Large intestine (tissue), 3 donors: ENCODE measurements at regions not wholly inside any gene's neighbourhood (a gene's known extent, or its start where the extent isn't known, plus 50 kb on each side); places are given as distances from the start of the nearest gene placed in this dataset.

ENCODE experiments used
- DNase-seq, 2 donors: peaks; one replicate each; pipeline versions ENCODE4 v3.0.0 to v3.0.0-alpha.2; 2013
- H3K27ac ChIP-seq: one replicate; pipeline ENCODE4 v1.5.1; 2013; ENCODE audit warnings: low read length
- H3K27me3 ChIP-seq: 2 replicates; pipeline ENCODE4 v1.6.1; 2013; ENCODE audit warnings: low read length; ENCODE audit not compliant: control insufficient read depth, insufficient read depth
- H3K36me3 ChIP-seq: 2 replicates; pipeline ENCODE4 v1.6.1; 2013; ENCODE audit warnings: low read length; ENCODE audit not compliant: control insufficient read depth, insufficient read depth
- H3K4me1 ChIP-seq: one replicate; pipeline ENCODE4 v1.6.1; 2013; ENCODE audit warnings: low read length; ENCODE audit not compliant: control insufficient read depth, insufficient read depth
- H3K4me3 ChIP-seq: one replicate; pipeline ENCODE4 v1.5.1; 2013; ENCODE audit warnings: low read length
- H3K9me3 ChIP-seq: one replicate; pipeline ENCODE4 v1.6.1; 2013; ENCODE audit warnings: mild to moderate bottlenecking, low read depth, low read length, moderate library complexity; ENCODE audit not compliant: control insufficient read depth
- WGBS: methylation state at CpG from one replicate; pipeline ENCODE4 v1.1.5; 2013; ENCODE audit warnings: low lambda C conversion rate; ENCODE audit not compliant: insufficient coverage; 5-methylcytosine and 5-hydroxymethylcytosine counted together

DNA sequence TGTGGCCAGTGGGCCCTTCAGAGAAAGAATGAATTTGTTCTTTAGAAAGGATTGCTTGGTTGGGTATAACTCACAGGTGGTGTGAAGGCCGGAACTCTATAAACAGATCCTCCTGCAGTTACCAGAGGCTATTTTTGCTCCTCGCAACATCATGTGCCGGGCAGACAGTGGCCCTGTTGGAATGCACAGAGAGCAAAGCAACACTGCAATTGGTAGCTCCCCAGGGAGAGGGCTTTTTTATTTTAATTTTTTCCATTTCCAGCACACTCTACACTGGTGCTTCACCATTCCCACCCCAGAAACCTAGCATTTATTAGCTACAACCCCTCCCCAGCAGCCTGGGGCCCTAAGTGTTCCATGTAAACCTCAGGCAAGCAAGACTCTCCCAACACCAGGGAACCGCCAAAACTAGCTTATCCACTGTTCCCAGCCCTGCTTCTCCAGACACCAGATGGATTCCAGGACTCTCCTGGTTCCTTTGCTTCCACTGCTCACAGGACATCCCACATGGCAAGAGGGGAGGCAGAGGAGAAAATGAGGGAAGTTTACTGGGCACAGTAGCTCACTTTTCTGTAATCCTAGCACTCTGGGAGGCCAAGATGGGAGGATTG, 75.1 kb upstream of the TMEM164 start:
- DNase-seq: no peak
- Histone ChIP-seq H3K4me1 (no peaks in the 10 kb centered on the region), H3K27me3 (no peaks in the 10 kb centered on the region), H3K9me3 (no peaks in the 10 kb centered on the region), H3K36me3 (no peaks in the 10 kb centered on the region), H3K27ac (no peak overlapping the region), H3K4me3 (no peak overlapping the region)
- no CpG with 5 or more reads among the region's 4 CpGs for WGBS

DNA sequence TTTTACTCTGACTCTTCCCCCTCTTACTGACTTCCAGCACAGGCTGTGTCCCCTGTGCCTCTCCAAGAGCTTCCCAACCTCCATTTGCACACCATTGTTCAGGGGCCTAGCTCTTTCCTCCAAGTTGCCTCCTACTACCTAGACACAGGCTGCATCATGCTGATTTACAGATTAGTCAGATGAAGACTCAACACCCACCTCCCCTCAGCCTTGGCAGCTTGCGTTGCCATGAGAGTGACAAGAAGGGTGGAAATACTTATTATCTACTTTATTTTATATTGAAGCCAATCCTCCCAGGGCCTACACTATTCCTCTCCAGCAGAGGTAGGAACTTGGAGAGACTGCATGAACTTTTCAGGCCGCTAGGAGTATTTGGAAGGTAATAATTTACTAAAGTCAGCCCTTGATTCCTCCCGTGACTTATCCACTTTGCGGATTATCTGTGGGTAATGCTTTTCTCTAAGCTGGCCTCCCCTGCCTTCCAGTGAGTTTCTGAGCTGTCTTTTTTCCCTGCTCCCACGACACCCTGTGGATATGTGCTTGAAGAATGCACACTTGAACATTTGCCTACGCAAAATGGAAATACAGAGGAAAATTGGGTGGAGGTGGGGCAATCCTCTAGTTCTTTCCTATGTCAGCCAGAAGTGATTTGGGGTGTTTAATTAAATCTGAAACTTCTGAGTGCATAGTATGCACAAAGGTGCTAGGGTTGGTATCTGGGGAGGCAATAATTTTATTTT, 74.1 kb upstream of the TMEM164 start:
- H3K9me3 ChIP-seq: no peaks in the 10 kb centered on the region
- H3K27ac ChIP-seq: no peak overlapping the region
- no peak overlapping the region for H3K4me3 ChIP-seq
- H3K4me1 ChIP-seq: no peaks in the 10 kb centered on the region
- DNase-seq: no peak
- WGBS: no CpG with 5 or more reads among the region's 6 CpGs
- no peaks in the 10 kb centered on the region for H3K36me3 ChIP-seq
- H3K27me3 ChIP-seq: no peaks in the 10 kb centered on the region

DNA sequence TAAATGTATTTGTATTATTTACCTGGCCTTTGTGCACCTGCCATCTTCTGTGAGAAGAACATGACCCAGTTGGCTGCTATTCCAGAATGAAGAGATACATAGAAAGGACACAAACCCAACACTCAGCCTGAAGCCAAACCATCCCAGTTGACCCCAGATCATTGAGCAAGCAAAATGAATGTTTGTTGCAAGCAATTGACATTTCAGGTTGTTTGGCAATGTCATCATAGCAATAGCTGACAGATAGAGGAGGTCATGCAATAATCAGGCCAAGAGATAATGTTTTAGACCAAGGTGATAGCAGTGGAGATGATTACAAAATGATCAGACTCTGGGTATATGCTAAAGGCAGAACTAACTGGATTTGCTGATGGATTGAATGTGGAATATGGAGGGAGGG, 71.2 kb upstream of the TMEM164 start:
- no peaks in the 10 kb centered on the region for H3K9me3 ChIP-seq
- DNase-seq: no peak
- no peaks in the 10 kb centered on the region for H3K27me3 ChIP-seq
- H3K4me1 ChIP-seq: no peaks in the 10 kb centered on the region
- H3K36me3 ChIP-seq: no peaks in the 10 kb centered on the region
- no peak overlapping the region for H3K4me3 ChIP-seq
- H3K27ac ChIP-seq: no peak overlapping the region

DNA sequence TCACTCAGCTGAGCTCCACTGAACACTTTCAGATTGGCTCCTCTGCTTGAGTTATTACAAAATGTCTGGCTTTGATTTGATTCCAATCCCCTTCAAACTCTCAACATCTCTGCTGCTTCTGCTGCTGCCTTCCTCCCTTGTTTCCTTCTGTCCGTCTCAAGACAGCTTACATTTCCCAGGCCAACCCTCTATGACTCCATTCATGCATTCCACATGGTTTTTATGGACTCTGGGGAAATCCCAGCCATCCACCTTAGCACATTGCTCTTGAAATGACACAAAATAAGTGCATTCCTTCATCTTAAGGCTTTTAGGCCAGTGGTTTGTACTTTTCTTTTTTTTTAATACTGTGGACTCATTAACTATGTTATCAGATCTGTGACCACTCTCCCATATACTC, 68.5 kb upstream of the TMEM164 start:
- no peaks in the 10 kb centered on the region for H3K4me1 ChIP-seq
- no peaks in the 10 kb centered on the region for H3K9me3 ChIP-seq
- H3K27me3 ChIP-seq: no peaks in the 10 kb centered on the region
- no peaks in the 10 kb centered on the region for H3K36me3 ChIP-seq
- peak in 1 of 2 donors; percentile 5 for DNase-seq
- no peak overlapping the region for H3K4me3 ChIP-seq
- no peak overlapping the region for H3K27ac ChIP-seq
- WGBS: no CpG with 5 or more reads among the region's 1 CpG

DNA sequence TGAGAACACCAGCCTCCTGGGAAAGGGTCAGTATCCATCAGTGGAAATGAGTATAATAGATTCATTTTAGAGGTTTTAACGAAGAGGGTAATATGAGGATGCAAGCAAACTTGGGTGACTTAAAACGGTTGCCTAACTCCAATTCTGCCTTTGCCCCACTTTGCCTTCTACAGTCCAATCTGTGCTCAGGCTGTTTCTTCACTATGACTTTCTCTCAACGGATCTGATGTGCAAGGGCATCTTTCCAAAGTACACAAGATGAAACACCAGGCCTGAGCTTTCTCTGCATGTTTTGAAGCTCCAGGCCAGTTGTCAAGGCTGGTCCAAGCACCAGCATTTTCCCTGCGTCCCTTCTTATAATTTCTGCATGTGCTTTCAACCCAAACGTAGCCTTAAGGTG, 68.0 kb upstream of the TMEM164 start:
- H3K27ac ChIP-seq: no peak overlapping the region
- no CpG with 5 or more reads among the region's 5 CpGs for WGBS
- H3K9me3 ChIP-seq: no peaks in the 10 kb centered on the region
- H3K4me3 ChIP-seq: no peak overlapping the region
- H3K36me3 ChIP-seq: no peaks in the 10 kb centered on the region
- DNase-seq: no peak
- no peaks in the 10 kb centered on the region for H3K27me3 ChIP-seq
- H3K4me1 ChIP-seq: no peaks in the 10 kb centered on the region

DNA sequence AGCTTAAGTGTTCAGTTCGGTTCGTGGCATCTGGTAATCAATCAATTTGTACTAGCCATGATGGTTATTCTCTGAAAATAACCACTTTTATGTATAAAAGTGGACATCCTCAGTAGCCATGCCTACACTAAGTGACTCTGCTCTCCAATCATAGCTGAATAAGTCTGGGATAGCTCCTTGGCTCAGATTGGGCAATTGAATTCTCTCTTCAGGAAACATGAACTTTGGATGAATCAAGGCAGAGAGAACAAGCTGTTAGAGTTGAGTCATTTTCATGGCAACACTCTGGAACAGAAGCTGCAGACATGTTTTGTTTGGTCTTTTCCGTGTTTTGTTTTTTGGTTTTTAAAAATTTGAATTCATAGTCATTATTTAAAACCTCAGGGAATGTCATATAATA, 66.8 kb upstream of the TMEM164 start:
- Histone ChIP-seq H3K27me3 (no peaks in the 10 kb centered on the region), H3K4me3 (no peak overlapping the region), H3K4me1 (no peaks in the 10 kb centered on the region), H3K9me3 (no peaks in the 10 kb centered on the region), H3K36me3 (no peaks in the 10 kb centered on the region), H3K27ac (no peak overlapping the region)
- DNase-seq: no peak
- no CpG with 5 or more reads among the region's 3 CpGs for WGBS

DNA sequence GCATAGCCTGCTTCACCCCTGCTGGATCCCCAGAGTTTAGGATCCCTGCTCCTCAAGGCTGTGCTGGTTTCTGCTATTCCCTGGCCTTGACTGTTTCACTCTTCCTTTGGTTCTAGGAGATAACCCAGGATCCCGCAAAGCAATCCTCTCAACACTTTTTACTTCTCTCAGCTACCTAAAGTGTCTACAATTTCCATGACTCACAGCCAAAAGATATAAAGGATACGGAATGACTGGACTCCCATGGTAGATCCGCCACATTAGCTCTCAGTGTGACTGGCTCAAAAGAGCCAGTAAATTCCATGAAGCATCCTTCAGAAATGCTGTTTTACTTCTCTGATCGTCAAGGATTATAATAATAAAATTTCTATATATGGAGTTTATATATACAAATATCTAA, 66.3 kb upstream of the TMEM164 start:
- Histone ChIP-seq H3K4me1 (no peaks in the 10 kb centered on the region), H3K9me3 (no peaks in the 10 kb centered on the region), H3K4me3 (no peak overlapping the region), H3K27ac (no peak overlapping the region), H3K36me3 (no peaks in the 10 kb centered on the region), H3K27me3 (no peaks in the 10 kb centered on the region)
- WGBS: no CpG with 5 or more reads among the region's 4 CpGs
- no peak for DNase-seq

DNA sequence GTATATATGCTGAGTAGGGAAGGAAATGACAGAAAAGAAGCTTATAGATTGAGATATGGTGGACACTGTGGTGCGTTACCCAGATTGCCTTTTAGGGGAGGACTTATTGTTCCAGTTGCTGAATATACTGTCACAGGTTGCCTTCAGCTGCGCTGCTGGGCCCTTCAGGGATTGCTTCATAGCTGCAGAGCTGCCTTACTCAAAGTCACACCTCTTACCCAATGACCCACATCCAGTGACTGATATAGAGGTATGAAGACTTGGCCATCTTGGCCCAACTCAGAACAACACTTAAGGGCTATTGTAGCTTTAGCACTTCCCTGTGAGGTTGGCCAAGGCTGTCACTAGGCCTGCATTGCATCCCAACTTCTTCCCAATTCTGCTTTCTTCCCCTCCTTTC, 63.4 kb upstream of the TMEM164 start:
- WGBS: no CpG with 5 or more reads among the region's 2 CpGs
- Histone ChIP-seq H3K4me3 (no peak overlapping the region), H3K27ac (no peak overlapping the region), H3K4me1 (no peaks in the 10 kb centered on the region), H3K9me3 (no peaks in the 10 kb centered on the region), H3K27me3 (no peaks in the 10 kb centered on the region), H3K36me3 (no peaks in the 10 kb centered on the region)
- no peak for DNase-seq

DNA sequence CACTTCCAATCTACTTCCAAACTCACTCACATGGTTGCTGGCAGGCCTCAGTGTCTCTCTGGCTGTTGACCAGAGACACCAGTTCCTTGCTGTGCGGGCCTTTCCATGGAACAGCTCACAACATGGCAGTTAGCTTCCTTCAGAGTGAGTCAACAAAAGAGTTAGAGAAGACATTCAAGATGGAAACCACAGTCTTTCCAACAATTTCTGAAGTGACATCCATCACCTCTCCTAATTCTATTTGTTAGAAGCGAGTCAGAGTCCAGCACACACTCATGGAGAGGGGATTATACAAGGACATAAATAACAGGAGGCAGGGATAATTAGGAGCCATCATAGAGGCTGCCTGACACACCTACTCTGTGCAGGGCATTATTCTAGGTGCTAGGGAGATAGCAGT, 62.5 kb upstream of the TMEM164 start:
- no CpG with 5 or more reads among the region's 2 CpGs for WGBS
- Histone ChIP-seq H3K4me1 (no peaks in the 10 kb centered on the region), H3K36me3 (no peaks in the 10 kb centered on the region), H3K4me3 (no peak overlapping the region), H3K9me3 (no peaks in the 10 kb centered on the region), H3K27me3 (no peaks in the 10 kb centered on the region), H3K27ac (no peak overlapping the region)
- DNase-seq: no peak

DNA sequence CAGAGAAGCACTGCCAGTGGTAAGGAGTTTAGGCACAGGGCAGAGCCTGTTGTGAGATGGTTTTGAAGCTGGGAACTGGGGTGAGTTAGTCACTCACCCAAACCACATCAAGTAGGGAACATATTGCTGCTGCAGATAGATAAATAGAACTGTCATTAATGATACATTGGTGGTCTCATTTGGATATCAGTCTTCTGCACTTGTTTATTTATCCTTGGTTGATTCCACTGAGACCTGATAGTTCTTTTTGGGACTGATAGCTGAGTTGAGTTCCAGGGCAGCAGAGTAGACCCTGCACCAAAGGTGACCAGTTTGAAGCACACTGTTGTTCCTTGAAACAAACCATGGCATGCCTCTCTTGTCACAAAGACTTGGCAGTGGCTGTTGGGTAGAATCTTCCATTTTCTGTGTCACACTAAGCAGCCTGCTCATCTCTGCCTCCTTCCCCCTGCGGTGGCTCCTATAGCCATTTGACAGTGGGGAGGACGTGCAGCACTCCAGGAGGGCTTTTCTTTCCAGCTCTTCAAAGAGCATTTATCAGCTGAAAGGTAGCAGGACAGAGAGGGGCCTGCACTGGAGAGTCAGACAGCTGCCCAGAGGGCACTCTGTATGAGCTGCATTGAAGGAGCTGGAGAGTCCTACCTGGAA, 59.7 kb upstream of the TMEM164 start:
- DNase-seq: no peak
- no peaks in the 10 kb centered on the region for H3K9me3 ChIP-seq
- H3K4me3 ChIP-seq: no peak overlapping the region
- H3K4me1 ChIP-seq: no peaks in the 10 kb centered on the region
- no peaks in the 10 kb centered on the region for H3K27me3 ChIP-seq
- no peak overlapping the region for H3K27ac ChIP-seq
- H3K36me3 ChIP-seq: no peaks in the 10 kb centered on the region
- WGBS: no CpG with 5 or more reads among the region's 2 CpGs

DNA sequence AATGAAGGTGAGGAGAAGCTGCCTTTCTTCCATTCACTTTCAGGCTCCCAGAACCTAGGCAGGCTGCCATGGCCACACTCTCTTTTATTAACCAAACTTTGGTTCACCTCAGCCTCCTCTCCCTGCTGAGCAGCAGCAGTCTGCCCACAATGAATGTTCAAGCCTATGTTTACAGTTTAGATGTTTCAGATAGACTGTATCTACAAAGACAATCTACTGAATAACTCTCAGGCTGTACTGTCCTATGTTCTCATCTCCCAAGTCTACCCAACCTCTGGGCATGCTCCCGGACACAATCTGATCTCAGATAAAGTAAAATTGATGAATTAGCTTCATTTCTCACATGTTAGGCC, 59.2 kb upstream of the TMEM164 start:
- Histone ChIP-seq H3K4me1 (no peaks in the 10 kb centered on the region), H3K27ac (no peak overlapping the region), H3K36me3 (no peaks in the 10 kb centered on the region), H3K27me3 (no peaks in the 10 kb centered on the region), H3K4me3 (no peak overlapping the region), H3K9me3 (no peaks in the 10 kb centered on the region)
- whole genome bisulfite sequencing: no CpG with 5 or more reads among the region's 1 CpG
- no peak for DNase-seq
